C4-2B (cell line): ENCODE measurements at regions not wholly inside any gene's neighbourhood (a gene's known extent, or its start where the extent isn't known, plus 50 kb on each side); places are given as distances from the start of the nearest gene placed in this dataset.

Experiments used
- CTCF ChIP-seq: fragments of 450-650 bp; conservative IDR thresholded peaks from 2 replicates; pipeline ENCODE4 v1.5.1; 2017; ENCODE audit warnings: mild to moderate bottlenecking
- ZFX ChIP-seq: fragments of 450-650 bp; IDR thresholded peaks from 2 replicates; pipeline ENCODE4 v1.6.1; 2017

GRCh38 chr7:41148521-41148951 lies 554.4 kb downstream of the INHBA start:
- TF ChIP-seq CTCF (no peak), ZFX (no peak)
